Esophagus squamous epithelium (tissue), 4 donors: ENCODE measurements at regions not wholly inside any gene's neighbourhood (a gene's known extent, or its start where the extent isn't known, plus 50 kb on each side); places are given as distances from the start of the nearest gene placed in this dataset.

ENCODE experiments used
- POLR2A ChIP-seq, 4 donors: fragments of 450-650 bp; IDR thresholded peaks; one replicate each; pipeline ENCODE4 v1.6.1; 2017; ENCODE audit warnings: antibody characterized with exemption in 4 of 4, mild to moderate bottlenecking in 4 of 4, moderate library complexity in 3 of 4
- TF ChIP-seq, protein P1 (sequence below), 6 experiments: fragments of 450-650 bp in 4 of 6; fragments of 200-600 bp in 2 of 6; sonication (generic) in 2 of 6; IDR thresholded peaks; one replicate each; pipeline ENCODE4 v1.5.1; 2016 to 2019; ENCODE audit warnings: antibody characterized with exemption in 6 of 6, mild to moderate bottlenecking in 4 of 6, moderate library complexity in 4 of 6

DNA sequence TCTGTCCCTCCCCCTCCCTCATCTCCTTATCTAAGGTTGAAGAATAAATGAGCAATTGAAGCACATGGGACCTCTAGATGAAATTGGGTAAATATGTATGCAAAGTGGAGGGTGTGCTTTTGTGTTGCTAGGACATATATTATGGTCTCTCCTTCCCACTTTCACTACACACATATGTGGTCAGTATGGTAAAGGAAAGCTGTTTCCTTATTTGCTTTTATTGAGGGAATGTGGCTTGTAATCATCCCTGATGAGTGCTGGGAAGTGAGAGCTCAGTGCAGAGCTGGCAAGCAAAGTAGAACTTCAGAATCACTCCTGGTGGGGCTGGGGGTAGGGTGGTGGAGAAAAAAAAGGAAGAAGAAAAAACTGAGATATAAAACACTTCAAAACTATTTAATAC is 189.9 kb upstream of the ATP5MC3 start:
- TF ChIP-seq POLR2A (IDR thresholded peaks at IDR 0.05) = no peak
- TF ChIP-seq, protein P1, sequence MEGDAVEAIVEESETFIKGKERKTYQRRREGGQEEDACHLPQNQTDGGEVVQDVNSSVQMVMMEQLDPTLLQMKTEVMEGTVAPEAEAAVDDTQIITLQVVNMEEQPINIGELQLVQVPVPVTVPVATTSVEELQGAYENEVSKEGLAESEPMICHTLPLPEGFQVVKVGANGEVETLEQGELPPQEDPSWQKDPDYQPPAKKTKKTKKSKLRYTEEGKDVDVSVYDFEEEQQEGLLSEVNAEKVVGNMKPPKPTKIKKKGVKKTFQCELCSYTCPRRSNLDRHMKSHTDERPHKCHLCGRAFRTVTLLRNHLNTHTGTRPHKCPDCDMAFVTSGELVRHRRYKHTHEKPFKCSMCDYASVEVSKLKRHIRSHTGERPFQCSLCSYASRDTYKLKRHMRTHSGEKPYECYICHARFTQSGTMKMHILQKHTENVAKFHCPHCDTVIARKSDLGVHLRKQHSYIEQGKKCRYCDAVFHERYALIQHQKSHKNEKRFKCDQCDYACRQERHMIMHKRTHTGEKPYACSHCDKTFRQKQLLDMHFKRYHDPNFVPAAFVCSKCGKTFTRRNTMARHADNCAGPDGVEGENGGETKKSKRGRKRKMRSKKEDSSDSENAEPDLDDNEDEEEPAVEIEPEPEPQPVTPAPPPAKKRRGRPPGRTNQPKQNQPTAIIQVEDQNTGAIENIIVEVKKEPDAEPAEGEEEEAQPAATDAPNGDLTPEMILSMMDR (IDR thresholded peaks at IDR 0.05) = no peak
